ENCODE measurements at regions not wholly inside any gene's neighbourhood (a gene's known extent, or its start where the extent isn't known, plus 50 kb on each side); places are given as distances from the start of the nearest gene placed in this dataset.
A peak's percentile ranks its signal among the peaks of the same experiment; 100 is the strongest.

- no peak for TF ChIP-seq CTCF (IDR thresholded peaks at IDR 0.05)
- TF ChIP-seq POLR2A (IDR thresholded peaks at IDR 0.05), result no peak
- DNase-seq, result no peak
- Histone ChIP-seq H3K9me3 (no peaks in the 10 kb centered on the region), H3K27me3 (no peaks in the 10 kb centered on the region), H3K4me3 (no peak overlapping the region), H3K36me3 (no peaks in the 10 kb centered on the region), H3K27ac (no peak overlapping the region), H3K4me1 (no peaks in the 10 kb centered on the region)
Observed at GRCh38 chr2:37493425-37493824, 149.0 kb downstream of the QPCT start.

GRCh38 chr2:37499113-37499512, 154.7 kb downstream of the QPCT start:
- Histone ChIP-seq H3K36me3 (no peaks in the 10 kb centered on the region), H3K27me3 (no peaks in the 10 kb centered on the region), H3K9me3 (no peaks in the 10 kb centered on the region), H3K4me1 (no peaks in the 10 kb centered on the region), H3K27ac (no peak overlapping the region), H3K4me3 (no peak overlapping the region)
- no peak for TF ChIP-seq POLR2A (IDR thresholded peaks at IDR 0.05)
- no peak for TF ChIP-seq CTCF (IDR thresholded peaks at IDR 0.05)
- no peak for DNase-seq

GRCh38 chr2:37500031-37500430, 155.6 kb downstream of the QPCT start:
- H3K27me3 ChIP-seq, result no peaks in the 10 kb centered on the region
- DNase-seq, result no peak
- H3K27ac ChIP-seq, result no peak overlapping the region
- TF ChIP-seq POLR2A (IDR thresholded peaks at IDR 0.05) (no peak), CTCF (IDR thresholded peaks at IDR 0.05) (no peak)
- H3K36me3 ChIP-seq, result no peaks in the 10 kb centered on the region
- no peaks in the 10 kb centered on the region for H3K4me1 ChIP-seq
- H3K4me3 ChIP-seq, result no peak overlapping the region
- no peaks in the 10 kb centered on the region for H3K9me3 ChIP-seq

GRCh38 chr2:37501113-37501512, 156.7 kb downstream of the QPCT start:
- no peak for TF ChIP-seq CTCF (IDR thresholded peaks at IDR 0.05)
- TF ChIP-seq POLR2A (IDR thresholded peaks at IDR 0.05), result no peak
- Histone ChIP-seq H3K36me3 (no peaks in the 10 kb centered on the region), H3K9me3 (no peaks in the 10 kb centered on the region), H3K4me1 (no peaks in the 10 kb centered on the region), H3K27ac (no peak overlapping the region), H3K27me3 (no peaks in the 10 kb centered on the region), H3K4me3 (no peak overlapping the region)
- DNase-seq, result no peak

GRCh38 chr2:37506407-37507050, 162.1 kb downstream of the QPCT start:
- DNase-seq, result no peak
- H3K4me1 ChIP-seq, result no peaks in the 10 kb centered on the region
- H3K27me3 ChIP-seq, result no peaks in the 10 kb centered on the region
- no peak overlapping the region for H3K4me3 ChIP-seq
- H3K27ac ChIP-seq, result peak overlapping the region in 1 of 4 donors; percentile 39
- H3K36me3 ChIP-seq, result no peaks in the 10 kb centered on the region
- H3K9me3 ChIP-seq, result no peaks in the 10 kb centered on the region
- no peak for TF ChIP-seq POLR2A (IDR thresholded peaks at IDR 0.05)
- TF ChIP-seq CTCF (IDR thresholded peaks at IDR 0.05), result no peak

- H3K4me1 ChIP-seq, result no peaks in the 10 kb centered on the region
- peak overlapping the region in 1 of 4 donors; percentile 39 for H3K27ac ChIP-seq
- DNase-seq, result no peak
- H3K36me3 ChIP-seq, result no peaks in the 10 kb centered on the region
- H3K9me3 ChIP-seq, result no peaks in the 10 kb centered on the region
- no peak for TF ChIP-seq POLR2A (IDR thresholded peaks at IDR 0.05)
- no peak for TF ChIP-seq CTCF (IDR thresholded peaks at IDR 0.05)
- no peak overlapping the region for H3K4me3 ChIP-seq
- H3K27me3 ChIP-seq, result no peaks in the 10 kb centered on the region
Observed at GRCh38 chr2:37507051-37507410, 162.6 kb downstream of the QPCT start.
